ENCODE measurements at regions not wholly inside any gene's neighbourhood (a gene's known extent, or its start where the extent isn't known, plus 50 kb on each side); places are given as distances from the start of the nearest gene placed in this dataset.
"Not testable (repeated sequence)": the region's sequence is repeated elsewhere in the genome, so short reads cannot be mapped to it uniquely, and the experiment has no call there.

GRCh38 chr10:20502903-20503585 lies 394.1 kb downstream of the NEBL start:
- DNase-seq: no peak

- no peak for DNase-seq
Observed at GRCh38 chr10:20494474-20494873, 402.6 kb downstream of the NEBL start.

GRCh38 chr10:20492447-20492846 lies 404.7 kb downstream of the NEBL start:
- no peak for DNase-seq

- no peak for DNase-seq
Observed at GRCh38 chr10:20489961-20490360, 407.1 kb downstream of the NEBL start.

GRCh38 chr10:20486791-20487190 lies 410.3 kb downstream of the NEBL start:
- DNase-seq: no peak

GRCh38 chr10:20485554-20485953 lies 411.6 kb downstream of the NEBL start:
- DNase-seq: no peak

GRCh38 chr10:20481054-20481453 lies 416.1 kb downstream of the NEBL start:
- no peak for DNase-seq

- DNase-seq: not testable (repeated sequence)
Observed at GRCh38 chr10:20480575-20480974, 416.5 kb downstream of the NEBL start.

GRCh38 chr10:20474064-20474463 lies 423.0 kb downstream of the NEBL start:
- DNase-seq: no peak

GRCh38 chr10:20473023-20473760 lies 423.9 kb downstream of the NEBL start:
- peak; percentile 36 to 76 (median 48) for DNase-seq

- DNase-seq: peak in 1 of 3 donors; percentile 8
Observed at GRCh38 chr10:20466731-20467130, 430.4 kb downstream of the NEBL start.

- DNase-seq: no peak
Observed at GRCh38 chr10:20457649-20458048, 439.5 kb downstream of the NEBL start.

- no peak for DNase-seq
Observed at GRCh38 chr10:20455774-20456173, 441.3 kb downstream of the NEBL start.

GRCh38 chr10:20454331-20454730 lies 442.8 kb downstream of the NEBL start:
- no peak for DNase-seq

GRCh38 chr10:20446561-20447193 lies 450.4 kb downstream of the NEBL start:
- DNase-seq: peak; percentile 18 to 66 (median 39)

- DNase-seq: no peak
Observed at GRCh38 chr10:20443094-20443493, 454.0 kb downstream of the NEBL start.

GRCh38 chr10:20429742-20430141 lies 467.4 kb downstream of the NEBL start:
- no peak for DNase-seq

GRCh38 chr10:20427821-20428220 lies 469.3 kb downstream of the NEBL start:
- DNase-seq: no peak

GRCh38 chr10:20418286-20418685 lies 478.8 kb downstream of the NEBL start:
- DNase-seq: no peak

GRCh38 chr10:20417791-20418190 lies 479.3 kb downstream of the NEBL start:
- DNase-seq: no peak

- DNase-seq: no peak
Observed at GRCh38 chr10:20415684-20416083, 481.4 kb downstream of the NEBL start.

- no peak for DNase-seq
Observed at GRCh38 chr10:20407357-20407756, 489.8 kb downstream of the NEBL start.
